HUES6 (cell line): ENCODE measurements at regions not wholly inside any gene's neighbourhood (a gene's known extent, or its start where the extent isn't known, plus 50 kb on each side); places are given as distances from the start of the nearest gene placed in this dataset.

Experiments
- H3K27ac ChIP-seq: 2 replicates; pipeline ENCODE4 v1.7.0; 2013; ENCODE audit warnings: low read depth, mild to moderate bottlenecking, low read length, inconsistent platforms
- H3K27me3 ChIP-seq: 2 replicates; pipeline ENCODE4 v1.6.1; 2013; ENCODE audit warnings: low read length; ENCODE audit not compliant: control insufficient read depth, insufficient read depth
- H3K36me3 ChIP-seq: 2 replicates; pipeline ENCODE4 v1.6.1; 2013; ENCODE audit warnings: low read length; ENCODE audit not compliant: control insufficient read depth, insufficient read depth
- H3K4me1 ChIP-seq: 2 replicates; pipeline ENCODE4 v1.6.1; 2013; ENCODE audit warnings: low read length; ENCODE audit not compliant: control insufficient read depth, insufficient read depth
- H3K4me3 ChIP-seq: 2 replicates; pipeline ENCODE4 v1.5.1; 2013; ENCODE audit warnings: low read depth, low read length
- H3K9ac ChIP-seq: one replicate; pipeline ENCODE4 v1.6.1; 2013; ENCODE audit warnings: mild to moderate bottlenecking, low read length
- H3K9me3 ChIP-seq: 2 replicates; pipeline ENCODE4 v1.6.1; 2013; ENCODE audit warnings: low read depth, low read length; ENCODE audit not compliant: control insufficient read depth, insufficient read depth

GRCh38 chr13:72121466-72121865, 254.5 kb upstream of the DACH1 start:
- H3K9me3 ChIP-seq: peaks cover 2% of the 10 kb centered on the region; the same call in 1 of the 2 replicates
- no peaks in the 10 kb centered on the region for H3K36me3 ChIP-seq
- no peaks in the 10 kb centered on the region for H3K27me3 ChIP-seq
- H3K9ac ChIP-seq: no peak overlapping the region
- H3K4me3 ChIP-seq: no peak overlapping the region
- peaks cover 32% of the 10 kb centered on the region for H3K4me1 ChIP-seq
- peak overlapping the region; percentile 78 for H3K27ac ChIP-seq

DNA sequence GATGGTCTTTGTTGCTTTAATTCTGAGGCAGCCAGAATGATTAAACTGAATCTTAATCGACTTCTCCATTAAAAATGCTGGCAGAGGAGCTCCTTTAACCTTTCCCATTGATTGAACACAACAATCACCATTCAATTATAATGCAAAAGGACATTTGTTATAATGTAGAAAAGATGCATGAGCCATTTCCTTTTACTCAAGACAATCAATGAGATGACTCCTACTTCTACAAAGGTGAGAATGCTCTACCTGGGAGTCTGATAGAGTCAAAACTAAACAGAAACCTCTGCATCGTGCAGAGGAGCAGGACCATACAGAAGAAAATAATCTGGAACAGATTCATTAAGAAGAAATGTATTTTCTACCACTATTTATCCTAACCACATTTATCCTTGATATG, 253.6 kb upstream of the DACH1 start:
- H3K27me3 ChIP-seq: no peaks in the 10 kb centered on the region
- H3K27ac ChIP-seq: peak overlapping the region; percentile 54
- peaks cover 2% of the 10 kb centered on the region; the same call in 1 of the 2 replicates for H3K9me3 ChIP-seq
- H3K9ac ChIP-seq: no peak overlapping the region
- H3K4me1 ChIP-seq: peaks cover 32% of the 10 kb centered on the region
- no peaks in the 10 kb centered on the region for H3K36me3 ChIP-seq
- H3K4me3 ChIP-seq: peak overlapping the region; percentile 19; the same call in 1 of the 2 replicates

GRCh38 chr13:72113931-72114330, 246.9 kb upstream of the DACH1 start:
- Histone ChIP-seq H3K9me3 (no peaks in the 10 kb centered on the region), H3K27ac (no peak overlapping the region), H3K4me1 (no peaks in the 10 kb centered on the region), H3K36me3 (no peaks in the 10 kb centered on the region), H3K4me3 (no peak overlapping the region), H3K9ac (no peak overlapping the region), H3K27me3 (no peaks in the 10 kb centered on the region)

GRCh38 chr13:72113076-72113475, 246.1 kb upstream of the DACH1 start:
- Histone ChIP-seq H3K9ac (no peak overlapping the region), H3K4me1 (no peaks in the 10 kb centered on the region), H3K9me3 (no peaks in the 10 kb centered on the region), H3K27me3 (no peaks in the 10 kb centered on the region), H3K36me3 (no peaks in the 10 kb centered on the region), H3K4me3 (no peak overlapping the region), H3K27ac (no peak overlapping the region)

DNA sequence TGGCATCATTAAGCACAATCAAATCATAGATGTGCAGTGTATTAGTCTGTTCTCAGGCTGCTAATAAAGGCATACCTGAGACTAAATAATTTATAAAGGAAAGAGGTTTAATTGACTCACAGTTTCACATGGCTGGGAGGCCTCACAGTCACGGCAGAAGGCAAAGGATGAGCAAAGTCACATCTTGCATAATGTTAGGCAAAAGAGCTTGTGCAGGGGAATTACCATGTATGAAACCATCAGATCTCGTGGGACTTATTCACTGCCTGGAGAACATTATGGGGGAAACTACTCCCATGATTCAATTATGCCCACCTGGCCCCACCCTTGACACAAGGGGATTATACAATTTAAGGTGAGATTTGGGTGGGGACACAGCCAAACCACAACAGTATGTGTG, 245.2 kb upstream of the DACH1 start:
- Histone ChIP-seq H3K4me1 (no peaks in the 10 kb centered on the region), H3K4me3 (no peak overlapping the region), H3K36me3 (no peaks in the 10 kb centered on the region), H3K9ac (no peak overlapping the region), H3K27me3 (no peaks in the 10 kb centered on the region), H3K9me3 (no peaks in the 10 kb centered on the region), H3K27ac (no peak overlapping the region)

DNA sequence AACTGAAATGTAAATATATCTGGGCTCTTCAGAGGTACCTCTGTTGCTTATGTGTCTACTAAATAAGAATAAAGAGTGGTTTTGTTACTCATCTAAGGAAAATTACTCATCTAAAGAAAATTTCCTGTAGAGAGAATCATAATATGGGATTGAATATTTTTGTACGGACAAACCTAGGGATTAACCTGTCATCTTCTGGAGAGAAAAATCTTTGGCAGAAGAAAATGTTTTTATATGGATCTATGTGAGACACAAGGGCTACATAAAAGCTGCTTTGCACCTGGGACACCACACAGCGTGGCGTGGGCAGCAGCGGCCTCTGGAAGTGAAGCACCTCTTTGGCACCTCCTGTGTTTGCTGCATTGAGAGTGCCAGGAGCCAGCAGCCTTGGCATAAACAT, 242.9 kb upstream of the DACH1 start:
- Histone ChIP-seq H3K4me1 (no peaks in the 10 kb centered on the region), H3K4me3 (no peak overlapping the region), H3K9ac (no peak overlapping the region), H3K27ac (no peak overlapping the region), H3K9me3 (no peaks in the 10 kb centered on the region), H3K36me3 (no peaks in the 10 kb centered on the region), H3K27me3 (no peaks in the 10 kb centered on the region)

GRCh38 chr13:72104656-72105180, 237.7 kb upstream of the DACH1 start:
- Histone ChIP-seq H3K9me3 (no peaks in the 10 kb centered on the region), H3K4me3 (no peak overlapping the region), H3K36me3 (no peaks in the 10 kb centered on the region), H3K9ac (no peak overlapping the region), H3K27me3 (no peaks in the 10 kb centered on the region), H3K27ac (no peak overlapping the region), H3K4me1 (no peaks in the 10 kb centered on the region)

GRCh38 chr13:72101768-72102400, 234.9 kb upstream of the DACH1 start:
- no peak overlapping the region for H3K27ac ChIP-seq
- no peak overlapping the region for H3K4me3 ChIP-seq

DNA sequence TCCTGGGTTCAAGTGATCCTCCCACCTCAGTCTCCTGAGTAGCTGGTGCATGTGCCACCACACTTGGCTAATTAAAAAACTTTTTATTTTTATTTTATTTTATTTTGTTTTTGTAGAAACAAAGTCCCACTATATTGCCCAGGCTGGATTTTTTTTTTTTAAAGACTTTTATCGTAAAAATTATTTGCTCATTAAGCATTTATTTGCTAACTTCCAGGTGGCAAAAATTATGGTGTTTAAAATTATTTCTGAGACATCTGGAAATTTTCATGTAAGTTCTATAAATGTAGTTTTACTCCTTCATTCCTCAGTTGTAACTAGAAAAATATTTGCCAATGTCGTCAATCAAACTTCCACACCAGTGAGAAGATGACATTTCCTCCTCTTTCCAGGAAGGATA, 233.3 kb upstream of the DACH1 start:
- Histone ChIP-seq H3K9ac (no peak overlapping the region), H3K9me3 (no peaks in the 10 kb centered on the region), H3K4me1 (no peaks in the 10 kb centered on the region), H3K27ac (no peak overlapping the region), H3K27me3 (no peaks in the 10 kb centered on the region), H3K4me3 (no peak overlapping the region), H3K36me3 (no peaks in the 10 kb centered on the region)

More at GRCh38 chr13:72101768-72102400, 234.9 kb upstream of the DACH1 start:
- no peaks in the 10 kb centered on the region for H3K4me1 ChIP-seq
- H3K27me3 ChIP-seq: no peaks in the 10 kb centered on the region
- H3K36me3 ChIP-seq: no peaks in the 10 kb centered on the region
- H3K9me3 ChIP-seq: no peaks in the 10 kb centered on the region
- H3K9ac ChIP-seq: no peak overlapping the region

- no peak overlapping the region for H3K4me3 ChIP-seq
- H3K4me1 ChIP-seq: no peaks in the 10 kb centered on the region
- H3K9ac ChIP-seq: no peak overlapping the region
- no peaks in the 10 kb centered on the region for H3K27me3 ChIP-seq
- H3K9me3 ChIP-seq: no peaks in the 10 kb centered on the region
- H3K36me3 ChIP-seq: no peaks in the 10 kb centered on the region
- H3K27ac ChIP-seq: no peak overlapping the region
These were observed 230.6 kb upstream of the DACH1 start for GRCh38 chr13:72097568-72097967.

DNA sequence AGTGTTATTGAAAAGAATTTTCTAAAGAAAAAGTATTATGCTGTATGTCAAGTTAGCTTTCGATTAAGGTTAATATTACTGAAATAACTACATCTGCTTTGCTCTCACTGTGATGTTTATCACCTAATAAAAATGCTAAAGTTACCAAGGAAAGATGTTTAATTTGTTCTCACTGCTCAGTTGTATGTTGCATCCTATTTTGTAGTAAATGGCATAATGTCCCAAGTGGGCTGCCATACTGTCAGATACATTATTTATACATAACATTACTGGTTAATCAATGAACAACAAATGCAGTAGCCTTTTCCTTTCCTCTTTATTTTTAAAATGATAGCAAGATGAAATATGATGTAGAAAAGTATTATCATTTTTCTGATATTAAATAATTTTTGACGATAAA, 226.3 kb upstream of the DACH1 start:
- H3K27ac ChIP-seq: no peak overlapping the region
- H3K9ac ChIP-seq: no peak overlapping the region
- no peaks in the 10 kb centered on the region for H3K27me3 ChIP-seq
- no peak overlapping the region for H3K4me3 ChIP-seq
- H3K9me3 ChIP-seq: no peaks in the 10 kb centered on the region
- no peaks in the 10 kb centered on the region for H3K36me3 ChIP-seq
- no peaks in the 10 kb centered on the region for H3K4me1 ChIP-seq
